ENCODE measurements at regions not wholly inside any gene's neighbourhood (a gene's known extent, or its start where the extent isn't known, plus 50 kb on each side); places are given as distances from the start of the nearest gene placed in this dataset.

GRCh38 chr11:128642571-128642970, 51.3 kb upstream of the FLI1 start:
- TF ChIP-seq EZH2phosphoT487 (IDR thresholded peaks at IDR 0.05; ENCODE audit: insufficient read depth, low read depth), result no peak
- TF ChIP-seq EZH2 (IDR thresholded peaks at IDR 0.05; ENCODE audit: insufficient read depth, poor library complexity, severe bottlenecking), result no peak
- Histone ChIP-seq H3K4me3 (no peak overlapping the region), H3K27me3 (replicated peaks; ENCODE audit: insufficient read depth) (no peaks in the 10 kb centered on the region), H3K4me2 (ENCODE audit: unreplicated experiment) (no peak overlapping the region), H3F3A (ENCODE audit: insufficient read depth) (no peaks in the 10 kb centered on the region), H3K36me3 (ENCODE audit: low read depth) (no peaks in the 10 kb centered on the region), H3K9me3 (ENCODE audit: low read depth) (no peaks in the 10 kb centered on the region), H3K9ac (no peak overlapping the region), H3K79me2 (ENCODE audit: insufficient read depth) (no peaks in the 10 kb centered on the region), H3K27ac (no peak overlapping the region), H4K20me1 (ENCODE audit: insufficient read depth) (no peaks in the 10 kb centered on the region), H3K9me2 (ENCODE audit: insufficient read depth) (no peaks in the 10 kb centered on the region), H2AFZ (no peak overlapping the region), H3K4me1 (ENCODE audit: insufficient read depth) (no peaks in the 10 kb centered on the region)
- WGBS, 2 experiments (ENCODE audit: low coverage in 1 of 2, low lambda C conversion rate in 2 of 2, missing lambda C conversion rate in 2 of 2), result 42 to 46% methylated on average over 2 of the region's 2 CpGs
- no peak for DNase-seq
- in situ Hi-C loops (cut with MboI), result loop anchor here (25.0 kb wide), 1 partner anchor 605 kb away; no protein-coding TSS in a partner anchor

- Histone ChIP-seq H3K36me3 (ENCODE audit: low read depth) (no peaks in the 10 kb centered on the region), H3K27me3 (replicated peaks; ENCODE audit: insufficient read depth) (no peaks in the 10 kb centered on the region), H3K27ac (no peak overlapping the region), H4K20me1 (ENCODE audit: insufficient read depth) (no peaks in the 10 kb centered on the region), H3F3A (ENCODE audit: insufficient read depth) (no peaks in the 10 kb centered on the region), H3K4me1 (ENCODE audit: insufficient read depth) (no peaks in the 10 kb centered on the region), H3K9me2 (ENCODE audit: insufficient read depth) (no peaks in the 10 kb centered on the region), H2AFZ (no peak overlapping the region), H3K9me3 (ENCODE audit: low read depth) (no peaks in the 10 kb centered on the region), H3K4me2 (ENCODE audit: unreplicated experiment) (no peak overlapping the region), H3K4me3 (no peak overlapping the region), H3K79me2 (ENCODE audit: insufficient read depth) (no peaks in the 10 kb centered on the region), H3K9ac (no peak overlapping the region)
- WGBS, 2 experiments (ENCODE audit: low coverage in 1 of 2, low lambda C conversion rate in 2 of 2, missing lambda C conversion rate in 2 of 2), result 80 to 81% methylated on average over 12 of the region's 12 CpGs
- TF ChIP-seq EZH2phosphoT487 (IDR thresholded peaks at IDR 0.05; ENCODE audit: insufficient read depth, low read depth) (no peak), EZH2 (IDR thresholded peaks at IDR 0.05; ENCODE audit: insufficient read depth, poor library complexity, severe bottlenecking) (no peak)
- in situ Hi-C loops (cut with MboI), result loop anchor here (25.0 kb wide), 1 partner anchor 606 kb away; no protein-coding TSS in a partner anchor
- no peak for DNase-seq
Observed at GRCh38 chr11:128643661-128644317, 50.1 kb upstream of the FLI1 start.

All from GM23248 (cell line).